Lung (tissue), 11 donors: ENCODE measurements at regions not wholly inside any gene's neighbourhood (a gene's known extent, or its start where the extent isn't known, plus 50 kb on each side); places are given as distances from the start of the nearest gene placed in this dataset.

Experiments used
- ATAC-seq: fragments of 200-7000 bp; cut with Tn5 transposase; one replicate; pipeline ENCODE4 v1.9.1; 2020; ENCODE audit warnings: moderate number of reproducible peaks; ENCODE audit not compliant: insufficient read depth, low FRiP score
- DNase-seq, 3 donors: peaks; one replicate each; pipeline ENCODE4 v3.0.0-alpha.2; 2013 to 2017
- H3K27ac ChIP-seq, 2 donors: one replicate each; pipeline ENCODE4 v1.5.1; 2013; ENCODE audit warnings: mild to moderate bottlenecking in 2 of 2, moderate library complexity in 2 of 2, control low read depth in 1 of 2, inconsistent platforms in 1 of 2, low read depth in 1 of 2, low read length in 1 of 2
- H3K27me3 ChIP-seq, 3 donors: one replicate each; pipeline ENCODE4 v1.5.1; 2013; ENCODE audit warnings: low read length in 2 of 3; ENCODE audit not compliant: control insufficient read depth in 3 of 3, insufficient read depth in 3 of 3
- H3K36me3 ChIP-seq, 4 donors: one replicate each; pipeline ENCODE4 v1.5.1; 2013; ENCODE audit warnings: low read length in 4 of 4, mild to moderate bottlenecking in 1 of 4, moderate library complexity in 1 of 4; ENCODE audit not compliant: control insufficient read depth in 4 of 4, insufficient read depth in 4 of 4
- H3K4me1 ChIP-seq, 5 donors: one replicate each; pipeline ENCODE4 v1.5.1; 2013; ENCODE audit warnings: low read length in 5 of 5, mild to moderate bottlenecking in 2 of 5, moderate library complexity in 1 of 5; ENCODE audit not compliant: control insufficient read depth in 5 of 5, insufficient read depth in 5 of 5
- H3K4me3 ChIP-seq: one replicate; pipeline ENCODE4 v1.5.1; 2013; ENCODE audit warnings: mild to moderate bottlenecking, control low read depth, moderate library complexity
- H3K9ac ChIP-seq, 2 donors: one replicate each; pipeline ENCODE4 v1.5.1; 2013; ENCODE audit warnings: low read length in 2 of 2, control low read depth in 1 of 2; ENCODE audit not compliant: insufficient read depth in 1 of 2
- H3K9me3 ChIP-seq, 4 donors: one replicate each; pipeline ENCODE4 v1.5.1; 2013; ENCODE audit warnings: low read length in 3 of 4, mild to moderate bottlenecking in 1 of 4, moderate library complexity in 1 of 4; ENCODE audit not compliant: control insufficient read depth in 4 of 4, insufficient read depth in 3 of 4
- WGBS, 2 donors: extraction: QIAGEN DNeasy Blood & Tissue Kit; methylation state at CpG; one replicate each; pipeline ENCODE4 v1.1.7; 2013; 5-methylcytosine and 5-hydroxymethylcytosine counted together
- TF ChIP-seq, protein P1 (sequence below): IDR thresholded peaks from 2 replicates; pipeline ENCODE4 v1.5.1; 2012; ENCODE audit warnings: mild to moderate bottlenecking; ENCODE audit errors: control extremely low read depth, extremely low read depth
- donor health status: control.
- donor health status: control.
- donor health status: Bipolar disorder and iron deficiency.
- donor health status: healthy.
- donor health status: DM: yes; HTN: yes; CAD: no.

DNA sequence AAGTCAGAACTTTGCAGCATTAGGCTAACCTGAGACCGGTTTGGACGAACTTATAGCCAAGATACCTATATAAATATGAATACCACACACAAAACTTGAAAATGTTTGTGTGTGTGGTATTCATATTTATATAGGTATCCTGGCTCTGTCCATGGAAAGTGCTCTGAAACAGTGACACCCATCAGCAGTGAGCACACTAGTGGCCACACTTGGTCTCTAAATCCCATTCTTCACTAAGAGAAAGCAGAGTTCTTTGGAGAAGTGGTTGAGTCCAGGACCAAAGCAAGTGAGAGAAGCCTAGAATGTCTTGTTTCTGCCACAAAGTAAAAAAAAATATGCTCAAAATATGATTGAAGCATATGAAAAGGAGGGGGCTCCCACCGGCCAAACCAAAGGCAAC lies 146.5 kb downstream of the TWIST2 start:
- no peaks in the 10 kb centered on the region for H3K27me3 ChIP-seq
- 95 to 96% methylated on average over 3 of the region's 3 CpGs for WGBS, 2 donors
- ATAC-seq (no peak), DNase-seq (no peak)
- H3K4me1 ChIP-seq: no peaks in the 10 kb centered on the region
- H3K4me3 ChIP-seq: no peak overlapping the region
- H3K27ac ChIP-seq: no peak overlapping the region
- TF ChIP-seq, protein P1, sequence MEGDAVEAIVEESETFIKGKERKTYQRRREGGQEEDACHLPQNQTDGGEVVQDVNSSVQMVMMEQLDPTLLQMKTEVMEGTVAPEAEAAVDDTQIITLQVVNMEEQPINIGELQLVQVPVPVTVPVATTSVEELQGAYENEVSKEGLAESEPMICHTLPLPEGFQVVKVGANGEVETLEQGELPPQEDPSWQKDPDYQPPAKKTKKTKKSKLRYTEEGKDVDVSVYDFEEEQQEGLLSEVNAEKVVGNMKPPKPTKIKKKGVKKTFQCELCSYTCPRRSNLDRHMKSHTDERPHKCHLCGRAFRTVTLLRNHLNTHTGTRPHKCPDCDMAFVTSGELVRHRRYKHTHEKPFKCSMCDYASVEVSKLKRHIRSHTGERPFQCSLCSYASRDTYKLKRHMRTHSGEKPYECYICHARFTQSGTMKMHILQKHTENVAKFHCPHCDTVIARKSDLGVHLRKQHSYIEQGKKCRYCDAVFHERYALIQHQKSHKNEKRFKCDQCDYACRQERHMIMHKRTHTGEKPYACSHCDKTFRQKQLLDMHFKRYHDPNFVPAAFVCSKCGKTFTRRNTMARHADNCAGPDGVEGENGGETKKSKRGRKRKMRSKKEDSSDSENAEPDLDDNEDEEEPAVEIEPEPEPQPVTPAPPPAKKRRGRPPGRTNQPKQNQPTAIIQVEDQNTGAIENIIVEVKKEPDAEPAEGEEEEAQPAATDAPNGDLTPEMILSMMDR: no peak
- H3K9ac ChIP-seq: no peak overlapping the region
- no peaks in the 10 kb centered on the region for H3K36me3 ChIP-seq
- H3K9me3 ChIP-seq: peaks cover 0 to 9% (median 2%) of the 10 kb centered on the region in 4 donors

DNA sequence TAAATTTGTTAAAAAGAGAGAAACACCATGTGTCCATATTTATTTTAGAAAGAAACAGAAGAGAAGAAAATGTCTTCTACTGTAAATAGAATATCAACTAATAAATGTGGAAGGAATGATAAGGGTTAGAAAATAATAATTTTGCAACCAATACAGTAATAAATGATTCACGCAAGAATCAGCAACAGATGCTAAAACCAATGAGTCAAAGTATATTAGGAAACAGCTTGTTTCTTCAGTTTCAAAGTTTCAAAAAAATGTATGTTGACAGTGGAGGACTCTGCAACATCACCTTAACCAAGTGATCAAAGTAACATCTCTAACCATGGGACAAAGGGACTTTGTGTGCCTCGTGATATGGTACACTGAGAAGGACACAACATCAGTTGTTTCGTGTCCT lies 147.0 kb downstream of the TWIST2 start:
- Histone ChIP-seq H3K9ac (no peak overlapping the region), H3K9me3 (peaks cover 0 to 9% (median 2%) of the 10 kb centered on the region in 4 donors), H3K27me3 (no peaks in the 10 kb centered on the region), H3K36me3 (no peaks in the 10 kb centered on the region), H3K27ac (no peak overlapping the region), H3K4me1 (no peaks in the 10 kb centered on the region), H3K4me3 (no peak overlapping the region)
- ATAC-seq: no peak
- DNase-seq: no peak
- 81 to 95% methylated on average over 3 of the region's 3 CpGs for WGBS, 2 donors
- TF ChIP-seq, protein P1: no peak

DNA sequence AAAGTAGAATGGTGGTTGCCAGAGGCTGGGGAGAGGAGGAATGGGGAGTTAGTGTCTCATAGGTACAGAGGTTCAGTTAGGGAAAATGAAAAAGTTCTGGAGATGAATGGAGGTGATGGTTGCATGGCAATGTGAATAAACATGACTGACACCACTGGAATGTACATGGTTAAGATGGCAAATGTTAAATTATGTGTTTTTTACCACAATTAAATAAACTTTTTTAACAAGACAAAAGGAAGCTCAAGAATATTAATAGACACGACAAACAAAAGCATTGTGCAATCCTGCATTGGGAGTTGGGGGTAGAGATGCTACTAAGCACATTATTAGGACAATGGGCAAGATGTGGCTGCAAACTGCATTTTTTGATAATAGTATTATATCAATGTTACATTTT lies 147.7 kb downstream of the TWIST2 start:
- Histone ChIP-seq H3K36me3 (no peaks in the 10 kb centered on the region), H3K9ac (no peak overlapping the region), H3K4me1 (no peaks in the 10 kb centered on the region), H3K9me3 (peaks cover 0 to 9% (median 4%) of the 10 kb centered on the region in 4 donors), H3K27me3 (no peaks in the 10 kb centered on the region), H3K4me3 (no peak overlapping the region), H3K27ac (no peak overlapping the region)
- no peak for ATAC-seq
- TF ChIP-seq, protein P1: no peak
- DNase-seq: no peak
- 87 to 89% methylated on average over 1 of the region's 1 CpG for WGBS, 2 donors
